ENCODE measurements at regions not wholly inside any gene's neighbourhood (a gene's known extent, or its start where the extent isn't known, plus 50 kb on each side); places are given as distances from the start of the nearest gene placed in this dataset.

- no peak for DNase-seq
Measured at GRCh38 chr12:91377436-91377835, 194.8 kb upstream of the DCN start.

- no peak for DNase-seq
Measured at GRCh38 chr12:91373086-91373485, 190.5 kb upstream of the DCN start.

- DNase-seq = peak in 2 of 3 experiments; percentile 20 to 64
Measured at GRCh38 chr12:91370086-91370868, 187.7 kb upstream of the DCN start.

- no peak for DNase-seq
Measured at GRCh38 chr12:91368613-91369012, 186.0 kb upstream of the DCN start.

- DNase-seq = peak in 1 of 3 experiments; percentile 29
Measured at GRCh38 chr12:91367234-91367849, 184.7 kb upstream of the DCN start.

- no peak for DNase-seq
Measured at GRCh38 chr12:91364471-91365184, 182.0 kb upstream of the DCN start.

GRCh38 chr12:91361864-91362263, 179.2 kb upstream of the DCN start:
- peak; percentile 16 to 71 (median 27) for DNase-seq

GRCh38 chr12:91357381-91357780, 174.8 kb upstream of the DCN start:
- peak in 1 of 3 experiments; percentile 24 for DNase-seq

- no peak for DNase-seq
Measured at GRCh38 chr12:91356405-91356804, 173.8 kb upstream of the DCN start.

GRCh38 chr12:91355150-91356006, 172.8 kb upstream of the DCN start:
- peak; percentile 57 to 88 (median 59) for DNase-seq

GRCh38 chr12:91353266-91353665, 170.6 kb upstream of the DCN start:
- no peak for DNase-seq

GRCh38 chr12:91349476-91349875, 166.9 kb upstream of the DCN start:
- no peak for DNase-seq

- no peak for DNase-seq
Measured at GRCh38 chr12:91347481-91348214, 165.0 kb upstream of the DCN start.

GRCh38 chr12:91346827-91347226, 164.2 kb upstream of the DCN start:
- no peak for DNase-seq

GRCh38 chr12:91344408-91344807, 161.8 kb upstream of the DCN start:
- DNase-seq = no peak

GRCh38 chr12:91343010-91343409, 160.4 kb upstream of the DCN start:
- no peak for DNase-seq

- no peak for DNase-seq
Measured at GRCh38 chr12:91339106-91339505, 156.5 kb upstream of the DCN start.

- no peak for DNase-seq
Measured at GRCh38 chr12:91335699-91336098, 153.1 kb upstream of the DCN start.

GRCh38 chr12:91333966-91334365, 151.3 kb upstream of the DCN start:
- no peak for DNase-seq

GRCh38 chr12:91332302-91332701, 149.7 kb upstream of the DCN start:
- DNase-seq = peak in 1 of 3 experiments; percentile 48

- DNase-seq = peak in 2 of 3 experiments; percentile 6 to 48
Measured at GRCh38 chr12:91331371-91331770, 148.8 kb upstream of the DCN start.

GRCh38 chr12:91328451-91328850, 145.8 kb upstream of the DCN start:
- no peak for DNase-seq

Measured in NCI-H1417 (cell line).